ENCODE measurements at regions not wholly inside any gene's neighbourhood (a gene's known extent, or its start where the extent isn't known, plus 50 kb on each side); places are given as distances from the start of the nearest gene placed in this dataset.

DNA sequence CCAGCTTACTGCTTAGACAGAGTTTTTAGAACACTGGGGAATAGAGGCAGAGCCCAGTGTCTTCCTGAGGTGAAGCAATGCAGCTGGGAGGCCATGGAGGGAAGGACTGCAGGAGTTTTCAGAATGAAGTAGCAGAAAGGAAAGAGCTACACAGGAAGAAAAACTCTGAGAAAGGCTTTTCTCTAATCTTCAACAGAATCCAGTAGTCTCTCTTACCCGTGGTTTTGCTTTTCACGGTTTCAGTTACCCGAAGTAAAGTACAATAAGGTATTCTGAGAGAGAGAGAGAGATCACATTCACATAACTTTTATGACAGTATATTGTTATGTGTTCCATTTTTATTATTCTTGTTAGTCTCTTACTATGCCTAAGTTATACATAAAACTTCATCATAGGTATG, 761.6 kb downstream of the BCL11B start:
- Histone ChIP-seq H3K4me3 (no peak overlapping the region), H3K36me3 (no peaks in the 10 kb centered on the region), H3K27me3 (no peaks in the 10 kb centered on the region), H3K27ac (no peak overlapping the region), H3K4me1 (no peaks in the 10 kb centered on the region), H3K9me3 (no peaks in the 10 kb centered on the region)
- TF ChIP-seq, protein P1, sequence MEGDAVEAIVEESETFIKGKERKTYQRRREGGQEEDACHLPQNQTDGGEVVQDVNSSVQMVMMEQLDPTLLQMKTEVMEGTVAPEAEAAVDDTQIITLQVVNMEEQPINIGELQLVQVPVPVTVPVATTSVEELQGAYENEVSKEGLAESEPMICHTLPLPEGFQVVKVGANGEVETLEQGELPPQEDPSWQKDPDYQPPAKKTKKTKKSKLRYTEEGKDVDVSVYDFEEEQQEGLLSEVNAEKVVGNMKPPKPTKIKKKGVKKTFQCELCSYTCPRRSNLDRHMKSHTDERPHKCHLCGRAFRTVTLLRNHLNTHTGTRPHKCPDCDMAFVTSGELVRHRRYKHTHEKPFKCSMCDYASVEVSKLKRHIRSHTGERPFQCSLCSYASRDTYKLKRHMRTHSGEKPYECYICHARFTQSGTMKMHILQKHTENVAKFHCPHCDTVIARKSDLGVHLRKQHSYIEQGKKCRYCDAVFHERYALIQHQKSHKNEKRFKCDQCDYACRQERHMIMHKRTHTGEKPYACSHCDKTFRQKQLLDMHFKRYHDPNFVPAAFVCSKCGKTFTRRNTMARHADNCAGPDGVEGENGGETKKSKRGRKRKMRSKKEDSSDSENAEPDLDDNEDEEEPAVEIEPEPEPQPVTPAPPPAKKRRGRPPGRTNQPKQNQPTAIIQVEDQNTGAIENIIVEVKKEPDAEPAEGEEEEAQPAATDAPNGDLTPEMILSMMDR (IDR thresholded peaks at IDR 0.05), result no peak
- no peak for DNase-seq
- intact Hi-C loops (cut with DNase I; ENCODE audit: low total_unique reads), result no loop called here

DNA sequence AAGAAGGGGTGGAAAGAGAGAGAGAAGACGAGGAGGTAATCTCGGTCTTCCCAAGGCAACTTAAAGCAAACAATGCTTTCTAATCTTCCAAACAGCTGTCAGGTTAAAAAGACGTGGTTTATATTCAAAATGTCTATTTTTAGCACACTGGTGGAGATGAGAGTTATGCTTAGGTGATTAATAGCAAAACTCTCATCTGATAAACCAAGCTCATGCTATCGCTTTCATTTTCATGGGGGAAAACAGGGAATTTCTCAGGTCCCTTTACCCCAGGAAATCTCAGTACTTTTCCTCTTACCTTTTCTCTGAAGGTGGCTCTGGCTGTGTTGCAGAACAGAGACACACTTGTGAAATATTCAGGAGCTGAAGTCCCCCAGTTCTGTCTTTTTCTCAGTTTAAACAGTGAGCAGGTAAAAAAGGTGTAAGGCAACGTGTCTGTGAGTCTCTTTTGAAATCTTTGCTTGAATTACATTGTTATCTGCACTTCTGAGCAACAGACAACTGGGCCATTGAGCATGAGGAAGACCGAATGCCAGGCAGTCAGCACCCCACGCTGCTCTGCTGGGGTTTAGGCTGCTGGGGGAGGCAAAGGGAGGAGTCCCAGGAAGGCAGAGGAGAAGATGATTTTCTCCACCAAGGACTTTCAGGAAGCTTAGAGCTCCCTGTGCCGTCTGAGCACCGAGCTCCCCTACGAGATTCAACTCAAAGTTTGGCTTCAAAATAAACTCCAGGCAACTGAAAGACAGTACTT, 759.3 kb downstream of the BCL11B start:
- TF ChIP-seq, protein P1 (IDR thresholded peaks at IDR 0.05), result no peak
- Histone ChIP-seq H3K27me3 (no peaks in the 10 kb centered on the region), H3K27ac (no peak overlapping the region), H3K4me1 (no peaks in the 10 kb centered on the region), H3K36me3 (no peaks in the 10 kb centered on the region), H3K9me3 (no peaks in the 10 kb centered on the region), H3K4me3 (no peak overlapping the region)
- intact Hi-C loops (cut with DNase I; ENCODE audit: low total_unique reads), result no loop called here
- no peak for DNase-seq

DNA sequence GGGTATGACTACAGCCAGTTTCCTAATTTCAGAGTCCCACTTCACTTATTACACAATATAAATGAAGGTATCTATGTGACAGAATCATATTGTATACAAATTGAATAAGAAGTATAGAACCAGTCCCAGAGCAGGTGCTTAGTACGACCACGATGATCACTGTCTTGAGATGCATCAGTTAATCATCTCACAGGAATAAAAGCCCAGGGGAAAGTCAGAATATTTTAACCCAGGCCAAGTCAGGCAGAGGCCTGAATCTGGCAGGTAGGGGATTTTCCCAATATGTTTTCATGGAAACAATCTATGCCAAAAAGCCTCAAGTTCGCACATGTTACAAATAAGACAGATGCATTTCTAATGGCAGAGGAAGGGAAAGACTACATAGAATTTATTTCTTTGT, 758.4 kb downstream of the BCL11B start:
- DNase-seq, result no peak
- Histone ChIP-seq H3K4me3 (no peak overlapping the region), H3K27ac (no peak overlapping the region), H3K27me3 (no peaks in the 10 kb centered on the region), H3K4me1 (no peaks in the 10 kb centered on the region), H3K9me3 (no peaks in the 10 kb centered on the region), H3K36me3 (no peaks in the 10 kb centered on the region)
- TF ChIP-seq, protein P1 (IDR thresholded peaks at IDR 0.05), result no peak
- intact Hi-C loops (cut with DNase I; ENCODE audit: low total_unique reads), result no loop called here

DNA sequence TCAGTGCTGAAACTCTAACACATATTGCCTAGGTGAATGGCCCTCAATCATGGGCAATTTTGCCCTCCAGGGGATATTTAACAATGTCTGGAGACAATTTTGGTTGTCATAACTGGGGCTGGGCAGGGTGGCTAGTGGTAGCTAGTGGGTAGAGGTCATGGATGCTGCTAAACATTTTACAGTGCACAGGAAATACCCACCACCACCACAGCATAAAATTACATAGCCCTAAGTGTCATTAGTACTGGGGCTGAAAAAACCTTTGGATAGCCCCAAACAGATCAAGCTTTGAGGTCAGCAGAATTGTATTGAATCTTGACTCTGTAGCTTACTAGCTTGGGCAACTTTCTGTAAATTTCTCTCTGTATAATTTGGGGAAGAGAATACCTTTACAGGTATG, 758.0 kb downstream of the BCL11B start:
- no peaks in the 10 kb centered on the region for H3K9me3 ChIP-seq
- DNase-seq, result no peak
- intact Hi-C loops (cut with DNase I; ENCODE audit: low total_unique reads), result no loop called here
- no peak overlapping the region for H3K27ac ChIP-seq
- TF ChIP-seq, protein P1 (IDR thresholded peaks at IDR 0.05), result no peak
- no peaks in the 10 kb centered on the region for H3K36me3 ChIP-seq
- no peaks in the 10 kb centered on the region for H3K27me3 ChIP-seq
- H3K4me1 ChIP-seq, result no peaks in the 10 kb centered on the region
- H3K4me3 ChIP-seq, result no peak overlapping the region

DNA sequence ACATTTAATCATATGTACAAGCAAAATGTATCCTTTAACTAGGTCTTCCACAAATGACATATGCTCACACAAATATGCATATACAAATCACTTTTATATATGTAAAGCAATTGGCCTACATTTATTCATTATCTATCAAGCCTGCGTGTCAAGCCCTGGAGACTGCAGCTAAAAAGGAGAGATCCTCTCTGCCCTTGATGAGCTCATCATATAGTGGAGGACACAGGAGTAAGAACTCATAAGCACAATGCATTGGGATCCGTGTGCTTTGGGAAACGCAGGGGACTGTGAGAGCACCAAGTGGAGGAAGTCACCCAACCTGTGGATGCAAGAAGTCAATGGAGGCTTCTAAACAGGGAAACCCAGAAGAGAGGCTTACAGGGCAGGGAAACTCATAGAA, 735.7 kb downstream of the BCL11B start:
- intact Hi-C loops (cut with DNase I; ENCODE audit: low total_unique reads), result no loop called here
- TF ChIP-seq, protein P1 (IDR thresholded peaks at IDR 0.05), result no peak
- H3K4me3 ChIP-seq, result no peak overlapping the region

More for the DNA sequence above, 735.7 kb downstream of the BCL11B start:
- no peak for DNase-seq
- H3K27me3 ChIP-seq, result no peaks in the 10 kb centered on the region
- H3K36me3 ChIP-seq, result no peaks in the 10 kb centered on the region
- H3K27ac ChIP-seq, result no peak overlapping the region
- H3K9me3 ChIP-seq, result no peaks in the 10 kb centered on the region
- H3K4me1 ChIP-seq, result no peaks in the 10 kb centered on the region
